GM06990 (cell line): ENCODE measurements at regions not wholly inside any gene's neighbourhood (a gene's known extent, or its start where the extent isn't known, plus 50 kb on each side); places are given as distances from the start of the nearest gene placed in this dataset.

Experiments used
- DNase-seq: peaks from one replicate; pipeline ENCODE4 v3.0.0-alpha.2; 2011; ENCODE audit not compliant: insufficient read length; ENCODE audit errors: extremely low read depth
- H3K27me3 ChIP-seq: replicated peaks from 2 replicates; pipeline ENCODE4 v1.6.0; 2011; ENCODE audit warnings: low read length; ENCODE audit not compliant: control insufficient read depth, insufficient read depth
- H3K36me3 ChIP-seq: 2 replicates; pipeline ENCODE4 v1.5.1; 2011; ENCODE audit warnings: low read length; ENCODE audit not compliant: control insufficient read depth, insufficient read depth
- H3K4me3 ChIP-seq: replicated peaks from 2 replicates; pipeline ENCODE4 v1.5.1; 2011; ENCODE audit warnings: low read depth, mild to moderate bottlenecking, control low read depth, low read length
- TF ChIP-seq, protein P1 (sequence below): IDR thresholded peaks from 2 replicates; pipeline ENCODE4 v1.5.1; 2011; ENCODE audit warnings: low read length, control low read depth, mild to moderate bottlenecking, inconsistent platforms; ENCODE audit not compliant: insufficient read depth, poor library complexity, severe bottlenecking

- Histone ChIP-seq H3K36me3 (no peaks in the 10 kb centered on the region), H3K4me3 (no peak overlapping the region)
- DNase-seq: no peak
These were observed 286.2 kb upstream of the ACVR2A start for GRCh38 chr2:147558620-147559019.

DNA sequence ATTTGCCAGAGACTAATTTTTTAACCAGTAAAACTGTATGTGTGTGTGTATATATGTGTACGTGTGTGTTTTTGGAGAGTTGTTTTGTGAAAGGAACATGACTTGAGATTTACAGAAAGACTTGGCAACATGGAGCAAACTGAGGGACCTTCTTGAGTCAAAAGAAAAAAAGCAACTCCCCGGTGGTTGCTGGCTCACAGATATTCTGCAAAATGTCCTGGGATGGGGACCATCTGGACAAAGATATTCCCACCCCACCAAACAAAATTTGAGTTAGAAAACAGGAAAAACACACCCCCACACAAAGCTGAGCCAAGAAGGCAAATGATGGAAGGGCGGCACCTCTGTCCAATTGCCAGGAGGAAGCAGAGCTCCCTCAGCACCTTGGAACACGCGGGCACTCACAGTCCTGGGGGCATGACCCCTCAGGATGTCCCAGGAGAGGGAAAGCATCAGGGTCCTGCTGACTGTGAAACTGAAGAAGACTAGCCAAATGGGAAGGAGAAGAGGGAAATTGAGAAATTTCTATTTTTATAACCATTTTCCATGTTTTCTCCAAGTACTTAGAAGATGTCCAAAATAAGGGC is 290.2 kb upstream of the ACVR2A start:
- H3K27me3 ChIP-seq: no peaks in the 10 kb centered on the region
- H3K36me3 ChIP-seq: no peaks in the 10 kb centered on the region
- H3K4me3 ChIP-seq: no peak overlapping the region
- TF ChIP-seq, protein P1, sequence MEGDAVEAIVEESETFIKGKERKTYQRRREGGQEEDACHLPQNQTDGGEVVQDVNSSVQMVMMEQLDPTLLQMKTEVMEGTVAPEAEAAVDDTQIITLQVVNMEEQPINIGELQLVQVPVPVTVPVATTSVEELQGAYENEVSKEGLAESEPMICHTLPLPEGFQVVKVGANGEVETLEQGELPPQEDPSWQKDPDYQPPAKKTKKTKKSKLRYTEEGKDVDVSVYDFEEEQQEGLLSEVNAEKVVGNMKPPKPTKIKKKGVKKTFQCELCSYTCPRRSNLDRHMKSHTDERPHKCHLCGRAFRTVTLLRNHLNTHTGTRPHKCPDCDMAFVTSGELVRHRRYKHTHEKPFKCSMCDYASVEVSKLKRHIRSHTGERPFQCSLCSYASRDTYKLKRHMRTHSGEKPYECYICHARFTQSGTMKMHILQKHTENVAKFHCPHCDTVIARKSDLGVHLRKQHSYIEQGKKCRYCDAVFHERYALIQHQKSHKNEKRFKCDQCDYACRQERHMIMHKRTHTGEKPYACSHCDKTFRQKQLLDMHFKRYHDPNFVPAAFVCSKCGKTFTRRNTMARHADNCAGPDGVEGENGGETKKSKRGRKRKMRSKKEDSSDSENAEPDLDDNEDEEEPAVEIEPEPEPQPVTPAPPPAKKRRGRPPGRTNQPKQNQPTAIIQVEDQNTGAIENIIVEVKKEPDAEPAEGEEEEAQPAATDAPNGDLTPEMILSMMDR: no peak
- no peak for DNase-seq

More at GRCh38 chr2:147558620-147559019, 286.2 kb upstream of the ACVR2A start:
- H3K27me3 ChIP-seq: no peaks in the 10 kb centered on the region
- TF ChIP-seq, protein P1: no peak

DNA sequence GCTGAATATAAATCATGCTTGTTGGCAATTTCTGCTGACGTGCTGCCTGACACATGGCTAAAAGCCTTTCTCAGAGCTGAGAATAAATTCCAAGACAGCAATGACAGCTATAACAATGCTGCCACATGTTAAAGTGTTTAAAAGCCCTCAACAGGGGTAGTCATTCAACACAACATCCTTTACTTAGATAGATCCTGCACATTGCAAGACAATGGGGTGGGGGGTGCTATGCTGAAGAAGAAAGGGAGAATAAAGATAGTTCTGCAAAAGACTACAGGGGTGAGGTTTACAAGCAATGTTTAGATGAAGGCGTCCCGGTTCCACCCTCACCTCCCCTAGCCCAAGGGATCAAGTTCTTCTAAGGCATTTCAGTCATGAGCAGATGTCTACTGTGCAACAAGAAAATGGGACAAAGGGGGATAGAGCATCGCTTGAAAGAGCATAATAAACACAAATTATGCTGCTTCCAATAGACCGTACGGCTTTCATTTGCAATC is 291.0 kb upstream of the ACVR2A start:
- no peak overlapping the region for H3K4me3 ChIP-seq
- no peaks in the 10 kb centered on the region for H3K27me3 ChIP-seq
- H3K36me3 ChIP-seq: no peaks in the 10 kb centered on the region
- no peak for DNase-seq
- TF ChIP-seq, protein P1: no peak

- DNase-seq: no peak
- Histone ChIP-seq H3K4me3 (no peak overlapping the region), H3K27me3 (no peaks in the 10 kb centered on the region), H3K36me3 (no peaks in the 10 kb centered on the region)
- TF ChIP-seq, protein P1: no peak
These were observed 293.7 kb upstream of the ACVR2A start for GRCh38 chr2:147550995-147551731.

DNA sequence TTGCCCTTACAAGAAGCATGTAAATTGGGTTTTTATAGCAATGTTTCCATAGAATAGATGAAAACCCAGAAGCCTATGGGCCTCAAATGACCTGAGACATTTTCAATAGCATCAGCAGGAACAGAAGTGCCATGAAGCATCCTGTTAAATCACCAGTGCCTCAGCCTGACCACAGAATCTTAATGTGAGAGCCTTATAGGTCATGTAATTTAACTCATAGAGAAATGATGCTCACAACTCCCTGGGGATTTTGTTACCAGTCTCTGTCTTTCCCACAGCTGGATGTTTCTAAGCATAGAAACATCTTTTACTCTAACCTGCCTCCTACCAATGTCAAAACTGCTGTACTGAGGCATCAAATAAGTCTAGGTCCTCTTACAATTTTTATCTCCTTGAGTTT is 295.8 kb upstream of the ACVR2A start:
- TF ChIP-seq, protein P1: no peak
- Histone ChIP-seq H3K36me3 (no peaks in the 10 kb centered on the region), H3K27me3 (no peaks in the 10 kb centered on the region), H3K4me3 (no peak overlapping the region)
- DNase-seq: no peak
